NCI-H446 (cell line): ENCODE measurements at regions not wholly inside any gene's neighbourhood (a gene's known extent, or its start where the extent isn't known, plus 50 kb on each side); places are given as distances from the start of the nearest gene placed in this dataset.
"Not testable (repeated sequence)": the region's sequence is repeated elsewhere in the genome, so short reads cannot be mapped to it uniquely, and the experiment has no call there.

Source experiments
- DNase-seq, 2 experiments: peaks; one replicate each; lab custom pipeline; 2025; lab: John Stamatoyannopoulos, UW

DNA sequence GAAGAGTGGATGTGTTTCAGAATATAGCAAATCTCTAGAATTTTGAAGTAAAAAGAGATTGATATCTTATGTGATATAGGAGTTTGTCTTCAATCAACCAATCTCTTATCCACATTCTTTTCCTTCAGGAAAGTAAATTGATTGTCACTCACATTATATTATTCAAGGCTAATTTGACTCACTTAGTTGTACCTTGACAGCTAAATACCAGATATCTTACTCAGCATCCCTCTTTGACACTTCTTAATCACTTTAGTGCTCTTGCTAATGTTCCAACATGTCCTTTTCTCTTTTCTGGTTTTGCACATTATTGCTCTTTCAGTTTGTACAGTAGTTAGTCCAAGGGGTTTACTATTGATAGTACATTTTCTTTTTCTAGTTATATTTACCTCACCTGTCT lies 286.9 kb upstream of the PTCHD4 start:
- no peak for DNase-seq

DNA sequence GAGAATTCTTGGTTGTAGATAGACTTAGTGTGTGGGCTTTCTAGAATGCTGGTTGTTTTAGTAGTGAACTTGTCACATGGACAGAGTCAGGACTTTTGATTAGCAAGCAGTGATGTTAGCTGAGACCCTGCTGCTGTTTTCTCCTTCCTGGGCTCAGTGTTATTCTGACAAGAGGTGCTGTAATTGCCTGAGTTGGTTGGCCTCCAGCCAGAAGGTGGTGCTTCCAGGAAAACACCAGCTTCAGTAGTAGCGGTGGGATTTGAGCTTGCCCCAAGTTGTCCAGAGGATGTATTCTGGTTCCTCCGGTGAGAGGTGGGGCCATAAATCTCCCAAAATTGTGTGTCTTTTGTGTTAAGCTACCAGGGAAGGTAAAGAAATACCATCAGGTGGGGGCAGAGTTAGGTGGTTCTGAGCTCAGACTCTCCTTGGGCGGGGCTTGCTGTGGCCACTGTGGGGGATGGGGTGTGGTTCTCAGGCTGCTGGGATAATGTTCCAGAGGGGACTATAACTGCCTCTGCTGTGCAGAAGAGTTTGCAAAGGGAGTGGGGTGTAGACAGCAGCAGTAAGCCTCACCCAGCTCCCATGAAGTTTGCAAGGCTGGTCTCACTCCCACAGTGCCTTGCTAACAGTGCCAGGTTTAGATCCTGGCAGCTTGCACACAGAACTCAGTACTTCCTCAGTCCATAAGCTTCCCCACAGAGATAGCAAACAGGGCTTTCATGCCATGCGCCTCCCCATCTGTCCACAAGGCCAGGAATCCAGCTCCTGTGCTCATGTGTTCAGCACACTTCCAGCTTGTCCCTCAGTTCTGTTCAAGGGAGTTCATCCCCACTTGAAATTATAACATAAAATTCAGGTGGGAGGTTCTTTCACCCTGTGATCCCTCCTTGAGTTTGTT lies 278.4 kb upstream of the PTCHD4 start:
- DNase-seq = peak; percentile 70 to 89

DNA sequence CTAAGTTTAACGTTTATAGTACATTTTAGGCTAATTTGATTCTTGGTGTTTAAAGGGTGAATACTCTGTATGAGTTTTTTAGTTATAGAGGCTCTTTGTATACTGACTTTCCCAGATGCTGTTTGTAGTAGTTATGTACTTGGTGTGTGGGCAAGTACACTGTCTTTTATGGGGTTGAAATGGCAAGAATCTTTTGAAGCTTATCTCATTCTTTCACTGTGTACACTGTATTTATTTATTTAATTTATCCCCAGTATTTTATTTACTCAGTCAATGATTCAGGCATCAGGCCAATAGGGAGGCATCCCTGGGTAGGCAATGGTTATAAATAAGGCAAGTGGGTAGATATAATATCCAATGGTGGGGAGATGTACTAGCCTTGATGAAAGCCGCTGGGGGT lies 277.0 kb upstream of the PTCHD4 start:
- no peak for DNase-seq

DNA sequence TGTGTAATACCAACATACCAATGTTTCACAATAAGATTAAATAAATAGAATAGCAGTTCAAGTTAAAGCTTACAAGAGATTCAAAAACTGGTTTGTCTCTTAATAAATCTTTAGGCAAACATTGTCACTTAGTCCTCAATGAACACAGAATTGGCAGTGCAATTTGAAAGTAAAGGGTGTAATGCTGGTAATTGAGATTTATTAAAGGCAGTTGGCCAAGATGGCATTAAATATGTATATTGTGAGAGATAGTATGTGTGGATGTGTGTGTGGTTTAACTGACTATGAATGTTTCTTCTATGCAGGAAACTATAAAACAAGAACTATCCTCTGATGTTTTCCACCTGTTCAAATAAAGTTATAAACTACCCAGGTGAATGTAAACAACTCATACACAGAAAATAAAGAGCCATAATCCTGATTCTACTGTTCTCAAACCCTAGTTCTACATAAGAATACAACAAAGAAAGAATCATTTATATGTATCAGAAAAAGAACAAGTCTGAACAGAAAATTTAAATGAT lies 267.9 kb upstream of the PTCHD4 start:
- DNase-seq = peak in 1 of 2 experiments; percentile 61

DNA sequence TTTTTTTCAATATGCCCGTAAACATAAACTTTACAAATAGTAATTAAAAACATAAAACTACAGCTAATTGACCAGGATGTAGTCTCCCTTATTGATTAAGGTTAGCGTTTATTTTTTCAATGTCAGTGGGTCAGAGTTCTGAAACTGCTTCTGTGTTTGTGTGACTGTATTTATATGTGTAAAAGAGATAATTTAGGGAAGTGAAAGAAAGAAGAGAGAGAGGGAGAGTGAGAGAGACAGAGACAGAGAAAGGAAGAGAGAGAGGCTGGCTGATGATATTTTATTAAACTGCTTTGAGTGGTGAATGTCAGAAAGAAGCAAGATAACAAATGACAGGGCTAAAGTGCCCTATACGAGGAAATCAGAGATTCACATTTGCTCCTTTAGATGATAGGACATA lies 266.1 kb upstream of the PTCHD4 start:
- DNase-seq = no peak

DNA sequence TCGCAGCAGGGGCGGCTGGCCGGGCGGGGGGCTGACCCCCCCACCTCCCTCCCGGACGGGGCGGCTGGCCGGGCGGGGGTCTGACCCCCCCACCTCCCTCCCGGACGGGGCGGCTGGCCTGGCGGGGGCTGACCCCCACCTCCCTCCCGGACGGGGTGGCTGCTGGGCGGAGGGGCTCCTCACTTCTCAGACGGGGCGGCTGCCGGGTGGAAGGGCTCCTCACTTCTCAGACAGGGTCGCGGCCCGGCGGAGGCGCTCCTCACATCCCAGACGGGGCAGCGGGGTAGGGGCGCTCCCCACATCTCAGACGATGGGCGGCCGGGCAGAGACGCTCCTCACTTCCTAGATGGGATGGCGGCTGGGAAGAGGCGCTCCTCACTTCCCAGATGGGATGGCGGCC lies 260.2 kb upstream of the PTCHD4 start:
- not testable (repeated sequence) for DNase-seq

DNA sequence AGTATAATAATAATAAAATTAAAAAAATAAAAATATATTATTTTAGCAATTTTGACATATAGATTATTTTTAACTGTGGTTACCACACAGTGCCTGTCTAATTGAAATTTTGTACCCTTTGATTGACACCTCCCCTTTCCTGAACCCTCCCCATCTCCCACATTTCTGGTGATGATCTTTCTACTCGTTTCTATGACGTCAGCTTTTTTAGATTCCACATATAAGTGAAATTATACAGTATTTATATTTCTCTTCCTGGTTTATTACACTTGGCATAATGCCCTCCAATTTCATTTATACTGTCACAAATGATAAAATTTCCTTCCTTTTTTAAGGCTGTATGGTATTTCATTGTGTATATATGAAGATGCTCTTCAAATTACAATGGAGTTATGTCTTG lies 258.1 kb upstream of the PTCHD4 start:
- no peak for DNase-seq

DNA sequence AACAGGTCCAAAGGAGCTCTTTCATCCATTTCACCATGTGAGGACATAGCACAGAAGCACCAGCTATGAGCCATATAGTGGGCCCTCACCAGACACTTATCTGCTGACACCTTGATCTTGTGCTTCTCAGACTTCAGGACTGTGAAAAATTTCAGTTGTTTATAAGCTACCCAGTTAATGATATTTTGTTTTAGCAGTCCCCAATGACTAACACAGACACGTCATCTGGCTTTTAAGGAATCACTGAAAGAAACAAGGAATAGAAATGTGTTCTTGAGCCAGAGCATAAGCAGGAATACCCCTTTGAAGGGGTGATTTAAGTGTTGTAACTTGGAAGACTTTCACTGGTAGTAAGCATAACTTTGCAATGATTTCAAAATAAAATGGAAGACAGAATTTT lies 214.7 kb upstream of the PTCHD4 start:
- no peak for DNase-seq

DNA sequence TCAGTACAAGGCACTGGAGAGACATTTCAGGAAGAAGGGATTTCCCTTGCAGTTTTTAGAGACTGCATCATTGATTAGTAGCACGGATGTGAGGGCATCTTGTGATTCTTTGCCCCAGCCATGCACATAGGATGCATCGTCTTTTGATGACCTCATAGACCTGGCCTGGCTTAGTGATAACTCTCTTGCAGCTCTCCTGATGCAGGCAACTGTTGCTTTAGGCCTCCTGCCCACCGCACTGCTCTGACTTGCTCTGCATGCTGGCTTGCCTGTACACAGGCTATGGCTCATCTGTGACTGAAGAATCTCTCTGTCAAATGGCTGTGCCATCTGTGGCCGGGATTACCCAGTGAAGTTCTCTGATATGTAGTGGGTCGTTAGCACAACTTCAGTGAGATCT lies 207.7 kb upstream of the PTCHD4 start:
- peak in 1 of 2 experiments; percentile 10 for DNase-seq

DNA sequence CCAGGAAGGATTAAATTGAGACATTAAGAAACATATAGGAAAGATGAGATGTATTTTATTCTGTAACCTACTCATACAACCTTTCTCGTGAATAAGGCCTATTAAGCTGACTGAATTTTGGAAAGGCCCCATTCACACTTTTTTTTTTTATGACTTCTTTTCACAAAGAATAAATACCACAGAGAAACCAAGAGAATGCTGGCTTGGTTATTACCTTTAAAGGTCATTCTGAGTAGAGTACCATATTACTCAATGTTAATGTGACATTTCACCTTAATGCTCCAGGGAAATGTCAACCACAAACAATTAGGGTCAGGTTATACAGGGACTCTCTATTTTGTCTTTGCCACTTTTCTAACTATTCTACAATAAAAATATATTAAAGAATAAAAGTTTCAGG lies 204.9 kb upstream of the PTCHD4 start:
- DNase-seq = no peak

DNA sequence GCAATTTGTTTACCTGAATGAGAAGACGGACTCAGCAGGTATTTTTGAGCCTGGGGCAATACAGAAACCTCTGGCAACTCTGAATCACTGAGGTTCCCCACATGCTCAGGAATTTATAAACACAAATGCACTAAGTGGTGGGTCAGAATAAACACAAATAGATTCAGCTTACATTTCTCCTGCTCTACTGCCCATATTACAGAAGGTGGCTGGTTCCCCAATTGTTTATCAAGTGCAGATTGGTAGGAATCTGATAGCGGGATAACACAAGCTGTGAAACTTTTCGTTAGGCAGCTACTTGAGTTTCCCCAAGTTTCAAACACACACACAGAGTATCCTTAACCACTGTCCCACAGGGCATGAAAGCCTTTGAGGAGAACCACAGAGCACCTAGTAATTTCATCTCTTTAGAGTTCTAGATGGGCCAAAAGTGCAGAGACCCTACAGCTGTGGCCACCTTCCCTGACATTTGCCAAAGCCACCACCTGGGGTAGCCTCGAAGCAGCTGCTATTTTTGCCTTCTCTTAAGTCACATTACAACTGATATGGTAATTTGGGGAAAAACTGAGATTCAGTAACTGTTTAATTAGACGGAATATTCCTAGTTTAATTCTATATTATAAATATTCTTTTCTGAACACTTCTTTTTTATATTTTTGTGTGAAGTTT lies 204.2 kb upstream of the PTCHD4 start:
- no peak for DNase-seq

DNA sequence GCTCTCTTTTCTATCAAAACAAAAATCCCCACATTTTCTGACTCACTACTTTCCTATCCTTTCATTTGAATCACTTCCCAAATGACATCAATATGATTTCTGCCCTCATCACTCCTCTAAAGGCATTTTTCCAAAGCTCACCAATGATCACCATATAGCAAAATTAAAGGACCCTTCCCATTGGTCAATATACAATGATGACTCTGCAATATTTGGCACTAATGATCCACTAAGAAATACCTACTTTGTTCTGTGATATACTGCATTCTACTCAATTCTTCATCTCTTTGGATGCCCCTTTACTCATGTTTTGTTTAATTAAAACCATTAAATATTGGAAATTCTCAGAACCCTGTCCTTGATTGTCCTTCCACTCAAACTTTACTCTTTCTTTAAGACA lies 200.3 kb upstream of the PTCHD4 start:
- DNase-seq = no peak

DNA sequence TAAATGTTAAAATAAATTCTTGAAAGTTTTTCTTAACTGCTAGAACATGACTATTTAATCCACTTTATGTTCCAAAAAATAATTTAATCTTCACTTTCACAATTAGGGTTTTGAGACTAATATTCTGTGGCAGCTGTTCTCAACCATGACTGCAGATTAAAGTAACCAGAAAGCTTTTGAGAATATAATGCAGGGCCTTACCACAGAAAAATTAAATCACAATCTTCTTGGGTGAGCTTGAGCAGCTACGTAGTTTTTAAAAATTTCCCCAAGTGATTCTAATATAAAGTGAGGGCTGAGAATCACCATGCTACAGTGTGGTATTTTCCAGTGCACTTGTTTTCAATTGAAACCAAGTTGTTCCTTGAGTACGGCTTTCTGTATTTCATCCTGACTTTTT lies 196.6 kb upstream of the PTCHD4 start:
- DNase-seq = no peak

DNA sequence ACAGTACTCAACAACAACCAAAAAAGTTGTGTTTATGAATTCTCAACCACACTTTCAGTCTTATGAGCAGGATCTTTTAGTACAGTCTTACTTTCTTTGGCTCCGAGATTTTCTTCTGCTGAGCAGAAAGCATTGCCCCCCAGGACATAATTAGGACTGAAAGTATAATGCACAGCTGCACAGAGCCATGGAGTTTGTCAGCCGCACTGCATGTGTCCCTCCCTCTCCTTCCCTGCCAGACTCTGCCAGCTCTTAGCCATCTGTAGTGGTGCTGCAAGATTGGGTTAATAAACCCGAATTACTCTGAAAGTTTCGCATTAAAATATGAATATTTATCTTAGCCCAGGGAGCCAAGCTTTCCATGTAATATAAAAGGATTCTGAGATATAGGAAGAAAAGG lies 179.6 kb upstream of the PTCHD4 start:
- peak in 1 of 2 experiments; percentile 63 for DNase-seq

DNA sequence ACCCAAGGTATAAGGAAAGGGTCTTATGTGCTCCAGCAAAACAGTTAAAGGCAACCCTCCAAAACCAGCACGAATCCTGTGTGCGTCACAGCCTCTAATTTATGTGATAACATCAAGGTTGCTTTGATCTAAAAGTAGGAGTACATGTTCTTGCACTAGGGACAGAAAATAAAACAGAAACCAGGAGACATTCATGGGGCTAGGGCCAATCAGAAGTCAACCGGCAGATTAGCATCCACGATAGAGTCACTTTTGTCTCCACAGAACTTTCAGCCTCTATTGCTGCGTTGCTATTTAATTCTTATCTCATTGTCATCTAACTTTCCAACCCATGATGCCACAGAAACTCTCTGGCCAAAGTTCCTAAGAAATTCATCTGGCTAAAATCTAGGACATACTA lies 178.8 kb upstream of the PTCHD4 start:
- DNase-seq = no peak

DNA sequence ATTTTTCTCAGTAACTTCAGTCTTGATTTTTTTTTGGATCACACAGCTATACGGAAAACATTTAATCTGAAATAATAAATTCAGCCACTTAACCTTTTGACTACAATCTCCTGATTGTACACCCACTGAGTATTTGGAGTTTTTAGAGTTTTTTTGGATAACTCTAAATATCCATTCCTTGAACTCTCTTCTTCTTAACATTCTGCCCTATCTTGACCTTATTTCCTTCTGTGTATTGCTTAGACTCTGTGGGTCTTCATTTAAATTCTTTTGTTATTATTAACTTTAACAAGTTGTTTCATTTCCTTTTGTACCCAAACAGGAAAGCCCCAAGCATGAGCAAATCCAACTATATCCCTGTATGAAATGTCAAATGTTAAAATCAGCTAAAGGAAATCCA lies 170.2 kb upstream of the PTCHD4 start:
- no peak for DNase-seq

DNA sequence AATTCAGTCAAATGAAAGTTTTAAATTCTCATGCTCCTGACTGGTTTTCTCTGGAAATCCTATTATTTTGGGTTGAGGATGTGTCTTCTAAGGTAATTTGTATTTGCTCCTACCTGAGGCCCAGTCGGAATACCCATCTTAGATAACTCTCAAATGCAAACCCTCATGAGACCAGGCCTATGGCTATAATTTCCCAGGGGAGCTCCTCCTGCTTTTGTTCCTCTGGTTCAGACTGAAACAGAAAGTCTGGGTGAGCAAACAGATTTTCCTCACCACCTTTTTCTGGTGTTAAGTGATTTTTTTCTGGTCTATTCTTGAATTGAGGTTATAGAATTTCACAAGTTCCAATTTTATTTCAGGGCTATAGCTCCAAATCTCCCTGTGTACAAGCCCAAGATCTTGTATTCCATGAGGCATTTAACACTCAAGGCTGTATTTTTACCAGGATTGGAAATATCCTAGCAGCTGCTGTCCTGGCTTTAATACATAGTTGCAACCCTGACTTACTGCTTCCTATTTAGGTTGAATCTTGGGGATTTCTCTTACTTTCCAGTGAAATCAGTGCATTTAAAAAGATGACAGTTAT lies 169.1 kb upstream of the PTCHD4 start:
- no peak for DNase-seq

DNA sequence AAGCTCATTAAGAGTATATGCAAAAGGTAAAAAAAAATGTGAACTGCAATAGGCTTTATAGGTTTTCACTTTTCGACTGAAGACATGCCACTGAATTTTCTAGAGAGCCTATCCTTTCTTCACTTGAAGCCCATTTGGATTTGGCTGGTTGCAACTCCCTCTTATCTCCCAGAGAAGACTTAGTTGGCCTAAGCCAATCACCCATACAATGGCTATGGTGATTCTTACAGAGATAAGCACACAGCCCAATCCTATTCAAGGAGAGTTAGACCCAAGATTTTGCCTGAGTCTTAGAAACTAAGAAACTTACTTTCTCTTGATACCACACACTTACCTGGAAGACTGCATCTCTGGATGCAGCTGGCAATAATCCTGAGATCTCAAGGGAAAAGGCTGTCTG lies 167.3 kb upstream of the PTCHD4 start:
- no peak for DNase-seq

DNA sequence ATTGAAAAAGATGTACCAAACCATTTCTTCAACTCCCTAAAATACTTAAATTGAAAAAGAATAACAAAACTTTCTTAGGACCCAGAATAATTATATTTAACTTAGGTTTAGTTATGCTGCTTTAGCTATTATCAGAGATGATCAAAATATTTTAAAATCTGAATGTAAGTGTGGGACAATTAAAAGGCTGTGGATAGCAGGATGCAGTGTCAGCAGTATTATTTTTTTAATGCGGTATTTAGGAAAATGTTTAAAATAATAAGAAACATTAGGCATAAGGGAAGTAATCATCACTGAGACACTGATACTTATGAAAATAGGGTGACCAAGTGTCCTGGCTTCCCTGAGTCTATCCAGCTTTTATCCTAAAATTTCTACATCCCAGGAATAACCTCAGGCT lies 161.5 kb upstream of the PTCHD4 start:
- DNase-seq = no peak

DNA sequence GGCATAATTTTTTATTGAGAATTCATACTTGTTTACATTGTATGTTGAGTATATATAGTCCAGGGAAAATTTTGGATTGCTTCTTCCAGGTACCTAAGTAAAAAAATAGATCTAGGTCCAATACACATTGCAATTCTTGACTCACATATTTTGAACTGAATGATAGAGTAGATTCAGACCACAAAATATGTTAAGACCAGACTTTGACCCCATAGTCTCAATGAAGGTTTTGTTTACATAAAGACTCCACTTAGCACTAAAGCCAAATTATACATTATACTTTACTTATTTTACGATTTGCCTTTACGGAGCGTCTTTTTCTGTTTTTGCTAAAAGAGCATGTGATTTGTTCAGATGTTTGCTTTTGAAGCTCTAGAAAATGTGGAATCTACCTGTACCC lies 144.1 kb upstream of the PTCHD4 start:
- no peak for DNase-seq

DNA sequence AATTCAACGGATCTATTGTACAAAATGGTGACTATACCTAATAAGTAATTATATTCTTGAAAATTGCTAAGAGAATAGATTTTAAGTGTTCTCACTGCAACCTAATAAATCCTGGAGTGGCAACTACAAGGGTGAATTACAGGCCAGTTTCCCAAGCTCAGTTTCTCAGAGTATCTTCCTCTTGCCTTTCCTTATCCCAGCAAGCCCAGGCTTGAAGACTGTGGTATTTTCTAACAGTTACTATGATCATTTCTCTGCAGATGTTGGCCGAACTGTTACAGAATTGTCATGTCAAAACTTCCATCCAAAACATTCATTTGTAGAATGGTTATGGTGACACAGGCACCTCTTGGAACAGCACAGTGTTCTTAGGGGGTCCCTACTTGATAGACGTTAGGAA lies 138.1 kb upstream of the PTCHD4 start:
- DNase-seq = no peak

DNA sequence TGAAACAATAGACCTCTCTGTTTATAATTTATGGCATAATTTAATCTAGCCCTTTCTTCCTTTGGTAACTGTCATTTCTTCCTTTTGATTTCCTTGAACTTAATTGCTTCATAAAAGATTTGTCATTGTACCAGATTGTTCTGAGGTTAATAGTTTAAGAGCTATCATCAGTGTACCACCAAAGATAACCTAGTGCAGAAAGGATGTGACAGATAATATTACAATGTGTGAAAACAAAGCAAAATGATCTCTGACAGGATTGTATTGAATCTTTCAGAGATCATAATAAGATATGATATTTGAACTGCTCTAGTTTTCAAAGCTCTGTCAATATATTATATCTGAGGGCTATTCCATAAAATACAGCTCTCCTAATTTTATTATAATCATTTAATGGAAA lies 132.1 kb upstream of the PTCHD4 start:
- no peak for DNase-seq

DNA sequence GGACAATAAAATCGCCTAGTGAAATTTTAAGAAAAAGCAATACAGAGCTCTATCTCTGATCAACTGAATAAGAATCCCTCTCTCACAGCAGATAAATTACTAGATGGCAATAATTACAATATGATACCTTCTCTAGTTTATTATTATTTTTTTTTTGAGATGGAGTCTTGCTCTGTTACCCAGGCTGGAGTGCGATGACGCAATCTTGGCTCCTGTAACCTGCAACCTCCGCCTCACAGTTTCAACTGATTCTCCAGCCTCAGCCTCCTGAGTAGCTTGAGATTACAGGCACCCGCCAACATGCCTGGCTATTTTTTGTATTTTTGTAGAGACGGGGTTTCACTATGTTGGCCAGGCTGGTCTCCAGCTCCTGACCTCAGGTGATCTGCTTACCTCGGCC lies 129.3 kb upstream of the PTCHD4 start:
- DNase-seq = no peak
